Cardiac muscle cell (in vitro differentiated cells and primary cell): ENCODE measurements at regions not wholly inside any gene's neighbourhood (a gene's known extent, or its start where the extent isn't known, plus 50 kb on each side); places are given as distances from the start of the nearest gene placed in this dataset.
A peak's percentile ranks its signal among the peaks of the same experiment; 100 is the strongest.
"Not testable (repeated sequence)": the region's sequence is repeated elsewhere in the genome, so short reads cannot be mapped to it uniquely, and the experiment has no call there.

Experiments used
- DNase-seq, 2 donors: peaks; one replicate each; pipeline versions ENCODE4 v3.0.0 to v3.0.0-alpha.2; 2010 to 2017; ENCODE audit warnings: low read depth in 1 of 2, low spot score in 1 of 2
- H3K27ac ChIP-seq: fragments of 200-600 bp; sonication (generic); 2 replicates; pipeline ENCODE4 v1.5.1; 2016
- H3K27me3 ChIP-seq: fragments of 200-600 bp; sonication (generic); 2 replicates; pipeline ENCODE4 v1.6.0; 2016; ENCODE audit warnings: control low read depth
- H3K36me3 ChIP-seq: fragments of 200-600 bp; sonication (generic); 2 replicates; pipeline ENCODE4 v1.5.1; 2016; ENCODE audit warnings: control low read depth
- H3K4me1 ChIP-seq: fragments of 200-600 bp; sonication (generic); 2 replicates; pipeline ENCODE4 v1.8.1; 2017; ENCODE audit warnings: low read depth, mild to moderate bottlenecking, mixed run types
- H3K4me3 ChIP-seq: fragments of 200-600 bp; sonication (generic); 2 replicates; pipeline ENCODE4 v1.5.1; 2016; ENCODE audit warnings: mild to moderate bottlenecking
- H3K9me3 ChIP-seq: fragments of 200-600 bp; sonication (generic); 2 replicates; pipeline ENCODE4 v1.5.1; 2017; ENCODE audit warnings: low read depth, mild to moderate bottlenecking, control low read depth
- TF ChIP-seq, protein P1 (sequence below): IDR thresholded peaks from 2 replicates; pipeline ENCODE4 v1.5.1; 2012; ENCODE audit warnings: low read depth, mild to moderate bottlenecking, low read length

DNA sequence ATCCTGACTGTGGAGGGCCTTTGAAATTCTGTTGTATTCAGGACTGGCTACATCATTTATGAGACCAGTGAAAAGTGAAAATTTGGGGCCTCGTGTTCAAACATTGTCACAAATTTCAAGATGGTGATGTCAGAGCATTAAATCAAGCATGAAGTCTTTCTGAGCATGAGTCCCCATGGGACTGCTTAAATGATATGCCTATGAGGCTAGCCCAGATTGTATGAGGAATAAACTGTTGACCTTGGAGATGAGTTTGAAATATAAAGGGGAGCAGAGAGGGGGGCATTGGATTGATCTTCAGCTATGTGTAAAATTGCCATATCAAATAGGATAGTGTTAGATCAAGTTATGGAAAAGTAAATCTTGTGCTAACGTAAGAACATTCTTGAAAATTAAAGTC is 230.0 kb downstream of the SPANXN3 start:
- DNase-seq = no peak
- H3K4me1 ChIP-seq = peaks cover 4% of the 10 kb centered on the region
- H3K27ac ChIP-seq = peak overlapping the region; percentile 43
- no peaks in the 10 kb centered on the region for H3K36me3 ChIP-seq
- H3K4me3 ChIP-seq = no peak overlapping the region
- no peaks in the 10 kb centered on the region for H3K27me3 ChIP-seq
- TF ChIP-seq, protein P1, sequence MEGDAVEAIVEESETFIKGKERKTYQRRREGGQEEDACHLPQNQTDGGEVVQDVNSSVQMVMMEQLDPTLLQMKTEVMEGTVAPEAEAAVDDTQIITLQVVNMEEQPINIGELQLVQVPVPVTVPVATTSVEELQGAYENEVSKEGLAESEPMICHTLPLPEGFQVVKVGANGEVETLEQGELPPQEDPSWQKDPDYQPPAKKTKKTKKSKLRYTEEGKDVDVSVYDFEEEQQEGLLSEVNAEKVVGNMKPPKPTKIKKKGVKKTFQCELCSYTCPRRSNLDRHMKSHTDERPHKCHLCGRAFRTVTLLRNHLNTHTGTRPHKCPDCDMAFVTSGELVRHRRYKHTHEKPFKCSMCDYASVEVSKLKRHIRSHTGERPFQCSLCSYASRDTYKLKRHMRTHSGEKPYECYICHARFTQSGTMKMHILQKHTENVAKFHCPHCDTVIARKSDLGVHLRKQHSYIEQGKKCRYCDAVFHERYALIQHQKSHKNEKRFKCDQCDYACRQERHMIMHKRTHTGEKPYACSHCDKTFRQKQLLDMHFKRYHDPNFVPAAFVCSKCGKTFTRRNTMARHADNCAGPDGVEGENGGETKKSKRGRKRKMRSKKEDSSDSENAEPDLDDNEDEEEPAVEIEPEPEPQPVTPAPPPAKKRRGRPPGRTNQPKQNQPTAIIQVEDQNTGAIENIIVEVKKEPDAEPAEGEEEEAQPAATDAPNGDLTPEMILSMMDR = no peak
- H3K9me3 ChIP-seq = no peaks in the 10 kb centered on the region

GRCh38 chrX:143270317-143270716 is 244.6 kb downstream of the SPANXN4 start:
- no peaks in the 10 kb centered on the region for H3K9me3 ChIP-seq
- TF ChIP-seq, protein P1 = no peak
- no peak for DNase-seq
- H3K4me1 ChIP-seq = no peaks in the 10 kb centered on the region
- H3K27ac ChIP-seq = no peak overlapping the region
- H3K27me3 ChIP-seq = no peaks in the 10 kb centered on the region
- no peaks in the 10 kb centered on the region for H3K36me3 ChIP-seq
- H3K4me3 ChIP-seq = no peak overlapping the region

- H3K4me1 ChIP-seq, H3K27me3 ChIP-seq, H3K4me3 ChIP-seq, H3K36me3 ChIP-seq, DNase-seq, H3K27ac ChIP-seq, H3K9me3 ChIP-seq: not testable (repeated sequence)
Measured at GRCh38 chrX:143244593-143244992, 218.9 kb downstream of the SPANXN4 start.

- H3K36me3 ChIP-seq = no peaks in the 10 kb centered on the region
- H3K27ac ChIP-seq = no peak overlapping the region
- TF ChIP-seq, protein P1 = no peak
- no peaks in the 10 kb centered on the region for H3K27me3 ChIP-seq
- no peak for DNase-seq
- no peak overlapping the region for H3K4me3 ChIP-seq
- H3K4me1 ChIP-seq = no peaks in the 10 kb centered on the region
- H3K9me3 ChIP-seq = no peaks in the 10 kb centered on the region
Measured at GRCh38 chrX:143240658-143241057, 214.9 kb downstream of the SPANXN4 start.

DNA sequence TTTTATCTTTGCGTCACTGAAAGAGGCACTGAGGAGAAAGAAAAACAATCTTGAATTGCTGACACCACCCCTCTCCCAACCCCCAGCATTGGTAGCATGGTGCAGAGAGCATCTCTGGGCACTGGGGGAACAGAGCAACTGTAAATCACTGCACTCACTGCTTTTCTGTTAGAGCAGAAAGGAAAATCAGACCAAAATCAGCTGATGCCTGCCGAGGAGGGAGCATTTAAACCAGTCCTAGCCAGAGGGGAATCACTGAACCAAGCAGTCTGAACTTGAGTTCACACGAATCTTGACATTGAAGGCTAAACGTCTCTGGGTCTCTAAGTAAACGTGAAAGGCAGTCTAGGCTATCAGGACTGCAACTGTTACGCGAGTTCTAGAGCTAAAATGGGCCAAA is 205.8 kb downstream of the SPANXN4 start:
- Histone ChIP-seq H3K27ac (no peak overlapping the region), H3K4me3 (no peak overlapping the region), H3K4me1 (no peaks in the 10 kb centered on the region), H3K36me3 (no peaks in the 10 kb centered on the region), H3K27me3 (no peaks in the 10 kb centered on the region), H3K9me3 (peaks cover 2% of the 10 kb centered on the region)
- TF ChIP-seq, protein P1 = no peak
- no peak for DNase-seq

DNA sequence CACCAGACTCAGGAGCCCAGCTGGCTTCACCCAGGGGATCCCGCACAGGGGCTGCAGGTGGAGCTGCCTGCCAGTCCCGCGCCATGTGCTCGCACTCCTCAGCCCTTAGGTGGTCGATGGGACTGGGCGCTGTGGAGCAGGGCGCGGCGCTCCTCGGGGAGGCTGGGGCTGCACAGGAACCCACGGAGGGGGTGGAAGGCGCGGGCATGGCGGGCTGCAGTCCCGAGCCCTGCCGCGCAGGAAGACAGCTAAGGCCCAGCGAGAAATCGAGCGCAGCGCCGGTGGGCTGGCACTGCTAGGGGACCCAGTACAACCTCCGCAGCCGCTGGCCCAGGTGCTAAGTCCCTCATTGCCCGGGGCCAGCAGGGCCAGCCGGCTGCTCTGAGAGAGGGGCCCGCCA is 202.9 kb downstream of the SPANXN4 start:
- not testable (repeated sequence) for DNase-seq, H3K9me3 ChIP-seq, H3K4me1 ChIP-seq, H3K4me3 ChIP-seq, H3K27me3 ChIP-seq, H3K36me3 ChIP-seq, H3K27ac ChIP-seq

- TF ChIP-seq, protein P1 = no peak
- no peaks in the 10 kb centered on the region for H3K27me3 ChIP-seq
Measured at GRCh38 chrX:143206966-143207365, 181.2 kb downstream of the SPANXN4 start.

More at GRCh38 chrX:143206966-143207365, 181.2 kb downstream of the SPANXN4 start:
- H3K4me1 ChIP-seq = no peaks in the 10 kb centered on the region
- H3K27ac ChIP-seq = no peak overlapping the region
- H3K4me3 ChIP-seq = no peak overlapping the region
- H3K36me3 ChIP-seq = no peaks in the 10 kb centered on the region
- no peak for DNase-seq
- no peaks in the 10 kb centered on the region for H3K9me3 ChIP-seq
